Cardiac fibroblast (primary cell): ENCODE measurements at regions not wholly inside any gene's neighbourhood (a gene's known extent, or its start where the extent isn't known, plus 50 kb on each side); places are given as distances from the start of the nearest gene placed in this dataset.
A peak's percentile ranks its signal among the peaks of the same experiment; 100 is the strongest.
"Not testable (repeated sequence)": the region's sequence is repeated elsewhere in the genome, so short reads cannot be mapped to it uniquely, and the experiment has no call there.

Experiments
- DNase-seq, 2 donors: peaks; one replicate each; pipeline versions ENCODE4 v3.0.0 to v3.0.0-alpha.2; 2010; ENCODE audit warnings: low read depth in 2 of 2
- H3K4me3 ChIP-seq, 2 donors: replicated peaks in 1 of 2; 1 replicate in 1 of 2; 2 replicates in 1 of 2; pipeline ENCODE4 v1.5.1; 2011; ENCODE audit warnings: low read depth in 2 of 2, low read length in 2 of 2, mild to moderate bottlenecking in 2 of 2, moderate library complexity in 1 of 2
- TF ChIP-seq, protein P1 (sequence below): IDR thresholded peaks from one replicate; pipeline ENCODE4 v1.5.1; 2011; ENCODE audit warnings: low read depth, mild to moderate bottlenecking, low read length, inconsistent platforms

DNA sequence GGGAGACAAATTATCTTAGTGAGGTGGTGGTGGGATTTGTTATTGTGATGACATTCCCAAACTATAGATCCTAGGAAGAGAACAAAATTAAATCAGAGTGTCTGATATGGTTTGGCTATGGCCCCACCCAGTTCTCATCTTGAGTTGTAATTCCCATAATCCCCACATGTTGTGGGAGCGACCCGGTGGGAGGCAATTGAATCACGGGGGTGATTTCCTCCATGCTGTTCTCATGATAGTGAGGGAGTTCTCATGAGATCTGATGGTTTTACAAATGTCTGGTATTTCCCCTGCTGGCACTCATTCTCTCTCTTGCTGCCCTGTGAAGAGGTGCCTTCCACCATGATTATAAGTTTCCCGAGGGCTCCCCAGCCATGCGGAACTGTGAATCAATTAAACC, 62.0 kb downstream of the RPL22L1 start:
- DNase-seq: peak in 1 of 2 donors; percentile 29
- H3K4me3 ChIP-seq: no peak overlapping the region
- TF ChIP-seq, protein P1, sequence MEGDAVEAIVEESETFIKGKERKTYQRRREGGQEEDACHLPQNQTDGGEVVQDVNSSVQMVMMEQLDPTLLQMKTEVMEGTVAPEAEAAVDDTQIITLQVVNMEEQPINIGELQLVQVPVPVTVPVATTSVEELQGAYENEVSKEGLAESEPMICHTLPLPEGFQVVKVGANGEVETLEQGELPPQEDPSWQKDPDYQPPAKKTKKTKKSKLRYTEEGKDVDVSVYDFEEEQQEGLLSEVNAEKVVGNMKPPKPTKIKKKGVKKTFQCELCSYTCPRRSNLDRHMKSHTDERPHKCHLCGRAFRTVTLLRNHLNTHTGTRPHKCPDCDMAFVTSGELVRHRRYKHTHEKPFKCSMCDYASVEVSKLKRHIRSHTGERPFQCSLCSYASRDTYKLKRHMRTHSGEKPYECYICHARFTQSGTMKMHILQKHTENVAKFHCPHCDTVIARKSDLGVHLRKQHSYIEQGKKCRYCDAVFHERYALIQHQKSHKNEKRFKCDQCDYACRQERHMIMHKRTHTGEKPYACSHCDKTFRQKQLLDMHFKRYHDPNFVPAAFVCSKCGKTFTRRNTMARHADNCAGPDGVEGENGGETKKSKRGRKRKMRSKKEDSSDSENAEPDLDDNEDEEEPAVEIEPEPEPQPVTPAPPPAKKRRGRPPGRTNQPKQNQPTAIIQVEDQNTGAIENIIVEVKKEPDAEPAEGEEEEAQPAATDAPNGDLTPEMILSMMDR: no peak

DNA sequence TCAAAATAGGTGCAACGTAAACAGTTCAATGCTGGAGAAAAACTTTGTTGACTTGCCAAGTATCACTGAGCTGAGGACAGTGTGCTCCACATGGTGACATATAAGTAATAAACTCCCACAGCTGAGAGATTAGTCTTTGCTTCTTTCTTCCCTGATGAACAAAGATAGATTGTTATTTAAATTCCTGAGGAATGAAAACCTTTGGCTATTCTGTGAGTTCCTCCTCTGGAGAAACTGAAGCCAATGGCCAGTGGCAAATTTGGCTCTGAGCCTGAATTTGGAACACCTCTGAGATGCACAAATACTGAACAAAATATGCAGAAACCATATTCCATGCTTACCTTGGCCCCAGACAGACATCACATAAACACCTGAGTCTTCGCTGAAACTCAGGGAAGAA, 63.3 kb downstream of the RPL22L1 start:
- TF ChIP-seq, protein P1: no peak
- DNase-seq: no peak
- H3K4me3 ChIP-seq: no peak overlapping the region

DNA sequence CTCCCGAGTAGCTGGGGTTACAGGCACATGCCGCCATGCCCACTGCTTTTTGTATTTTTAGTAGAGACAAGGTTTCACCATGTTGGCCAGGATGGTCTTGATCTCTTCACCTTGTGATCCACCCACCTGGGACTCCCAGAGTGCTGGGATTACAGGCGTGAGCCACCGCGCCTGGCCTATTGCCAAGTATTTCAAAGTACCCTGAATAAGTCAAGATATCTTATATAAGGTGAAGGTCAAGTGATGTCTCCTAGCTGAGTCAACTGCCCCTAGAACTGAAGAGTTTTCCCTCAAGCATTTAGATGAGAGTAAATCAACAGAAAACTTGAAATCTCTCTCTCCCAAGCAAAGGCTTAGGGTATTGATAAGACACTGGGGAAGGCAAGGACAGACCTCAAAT, 63.9 kb downstream of the RPL22L1 start:
- TF ChIP-seq, protein P1: no peak
- no peak overlapping the region for H3K4me3 ChIP-seq
- DNase-seq: no peak

DNA sequence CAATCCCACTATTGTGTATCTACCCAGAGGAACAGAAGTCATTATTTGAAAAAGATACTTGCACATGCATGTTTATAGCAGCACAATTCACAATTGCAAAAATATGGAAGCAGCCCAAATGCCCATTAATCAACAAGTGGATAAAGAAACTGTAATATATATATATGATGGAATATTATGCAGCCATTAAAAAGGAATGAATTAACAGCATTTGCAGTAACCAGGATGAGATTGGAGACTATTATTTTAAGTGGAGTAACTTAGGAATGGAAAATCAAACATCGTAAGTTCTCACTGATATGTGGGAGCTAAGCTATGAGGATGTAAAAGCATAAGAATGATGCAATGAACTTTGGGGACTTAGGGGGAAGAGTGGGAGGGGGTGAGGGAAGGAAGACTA, 64.7 kb downstream of the RPL22L1 start:
- not testable (repeated sequence) for DNase-seq, H3K4me3 ChIP-seq

DNA sequence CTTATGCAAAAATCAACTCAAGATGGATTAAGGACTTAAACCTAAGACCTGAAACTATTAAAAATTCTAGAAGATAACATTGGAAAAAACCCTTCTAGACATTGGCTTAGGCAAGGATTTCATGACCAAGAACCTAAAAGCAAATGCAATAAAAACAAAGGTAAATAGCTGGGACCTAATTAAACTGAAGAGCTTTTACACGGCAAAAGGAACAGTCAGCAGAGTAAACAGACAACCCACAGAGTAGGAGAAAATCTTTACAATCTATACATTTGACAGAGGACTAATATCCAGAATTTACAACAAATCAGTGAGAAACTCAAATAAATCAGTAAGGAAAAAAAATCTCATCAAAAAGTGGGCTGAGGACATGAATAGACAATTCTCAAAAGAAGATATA, 65.4 kb downstream of the RPL22L1 start:
- not testable (repeated sequence) for H3K4me3 ChIP-seq

DNA sequence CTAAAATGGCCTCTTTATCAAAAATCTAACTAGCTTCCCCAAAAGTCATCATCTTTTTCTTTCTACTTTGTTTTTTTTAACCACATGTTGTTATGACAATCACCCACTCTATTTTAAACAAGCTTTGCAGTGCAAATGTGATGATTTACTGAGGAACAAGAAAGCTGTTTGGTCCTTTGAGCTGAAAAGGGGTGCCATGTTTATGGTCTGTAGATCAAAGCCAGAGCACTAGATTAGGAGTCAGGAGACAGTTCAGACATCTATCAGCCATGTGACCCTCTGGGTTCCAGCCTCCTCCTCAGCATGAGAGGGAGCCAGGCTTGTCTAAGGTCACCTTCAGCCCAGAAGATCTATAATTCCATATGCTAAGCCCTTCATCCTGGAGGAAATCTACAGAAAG, 65.9 kb downstream of the RPL22L1 start:
- TF ChIP-seq, protein P1: no peak
- DNase-seq: no peak
- no peak overlapping the region for H3K4me3 ChIP-seq

More for the DNA sequence above, 65.4 kb downstream of the RPL22L1 start:
- not testable (repeated sequence) for DNase-seq

DNA sequence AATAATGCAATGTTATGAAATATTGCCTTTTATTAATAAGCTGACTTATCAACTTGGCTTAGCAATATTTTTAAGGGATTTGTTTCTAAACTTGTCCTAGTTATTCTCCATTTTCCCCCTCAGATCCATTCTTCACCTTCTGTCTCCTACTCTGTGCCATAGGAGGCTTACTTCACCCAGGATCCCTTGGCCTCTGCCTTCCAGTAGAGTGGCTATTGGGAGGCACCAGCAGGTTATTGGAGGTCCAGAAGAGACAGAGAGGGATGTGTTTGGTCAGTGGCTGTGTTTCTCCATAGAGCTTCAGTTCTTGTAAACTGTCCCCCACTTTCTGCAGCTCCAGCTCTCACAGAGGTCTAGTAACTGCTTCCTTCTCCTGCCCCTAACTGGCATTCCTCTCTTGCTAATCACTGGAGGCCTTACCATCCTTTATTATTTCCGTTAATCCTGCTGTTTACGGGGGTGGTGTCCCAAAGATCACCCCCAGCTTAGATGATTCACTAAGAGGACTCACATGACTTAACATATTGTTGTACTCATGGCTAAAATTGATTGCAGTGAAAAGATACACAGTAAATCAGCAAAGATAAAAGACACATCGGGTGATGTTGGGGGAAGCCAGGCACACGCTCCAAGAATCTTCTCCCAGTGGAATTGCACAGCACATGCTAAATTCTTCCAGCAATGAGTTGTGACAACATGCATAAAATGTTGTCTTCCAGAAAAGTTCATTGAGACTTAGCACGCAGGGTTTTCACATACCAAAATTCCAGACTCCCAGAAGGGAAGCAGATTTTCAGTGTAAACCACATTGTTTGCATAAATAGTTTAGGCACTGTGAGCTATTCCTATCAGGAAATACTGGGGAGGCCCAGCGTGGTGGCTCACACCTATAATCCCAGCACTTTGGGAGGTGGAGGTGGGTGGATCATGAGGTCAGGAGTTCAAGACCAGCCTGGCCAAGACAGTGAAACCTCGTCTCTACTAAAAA, 67.5 kb downstream of the RPL22L1 start:
- DNase-seq: peak; percentile 94 to 95
- TF ChIP-seq, protein P1: no peak
- H3K4me3 ChIP-seq: no peak overlapping the region

DNA sequence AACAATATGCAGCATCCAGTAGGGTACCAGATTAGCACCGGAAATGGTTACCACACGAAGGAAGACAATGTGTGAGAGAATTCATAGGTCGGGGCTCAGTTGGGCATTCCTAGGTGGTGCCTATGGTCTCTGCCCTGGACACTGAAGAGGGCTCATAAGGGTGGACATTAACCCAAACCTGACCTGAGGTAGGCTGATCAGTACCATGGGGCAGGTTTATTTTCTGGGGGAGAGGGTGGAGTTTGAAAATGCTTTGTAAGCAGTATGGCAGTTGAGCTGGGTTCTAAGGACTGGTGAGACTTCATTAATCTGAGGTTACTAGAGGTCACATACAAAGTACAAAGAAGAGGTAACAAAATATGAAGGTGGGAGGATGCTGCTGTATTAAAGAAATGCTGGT, 68.4 kb downstream of the RPL22L1 start:
- no peak overlapping the region for H3K4me3 ChIP-seq
- DNase-seq: no peak
- TF ChIP-seq, protein P1: no peak

DNA sequence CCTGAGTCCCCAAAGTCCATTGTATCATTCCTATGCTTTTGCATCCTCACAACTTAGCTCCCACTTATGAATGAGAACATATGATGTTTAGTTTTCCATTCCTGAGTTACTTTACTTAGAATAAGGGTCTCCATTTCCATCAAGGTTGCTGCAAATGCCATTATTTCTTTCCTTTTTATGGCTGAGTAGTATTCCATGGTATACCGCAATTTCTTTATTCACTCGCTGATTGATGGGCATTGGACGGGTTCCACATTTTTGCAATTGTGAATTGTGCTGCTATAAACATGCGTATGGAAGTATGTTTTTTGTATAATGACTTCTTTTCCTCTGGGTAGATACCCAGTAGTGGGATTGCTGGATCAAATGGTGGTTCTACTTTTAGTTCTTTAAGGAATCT, 69.7 kb downstream of the RPL22L1 start:
- not testable (repeated sequence) for H3K4me3 ChIP-seq, DNase-seq
